CD14-positive monocyte (primary cell): ENCODE measurements at regions not wholly inside any gene's neighbourhood (a gene's known extent, or its start where the extent isn't known, plus 50 kb on each side); places are given as distances from the start of the nearest gene placed in this dataset.

ENCODE experiments used
- DNase-seq, 3 donors: peaks; one replicate each; pipeline ENCODE4 v3.0.0-alpha.2; 2011 to 2022
- H2AFZ ChIP-seq: 2 replicates; pipeline ENCODE4 v1.6.0; 2012; ENCODE audit warnings: mild to moderate bottlenecking, low read depth, low read length, inconsistent platforms; ENCODE audit not compliant: insufficient read depth, poor library complexity, severe bottlenecking
- H3K27ac ChIP-seq, 2 donors: 1 replicate in 1 of 2; 2 replicates in 1 of 2; pipeline ENCODE4 v1.5.1; 2012 to 2013; ENCODE audit warnings: low read length in 2 of 2, control low read depth in 1 of 2, inconsistent platforms in 1 of 2, low read depth in 1 of 2, mild to moderate bottlenecking in 1 of 2
- H3K27me3 ChIP-seq, 2 donors: one replicate each; pipeline versions ENCODE4 v1.6.0 to v1.6.1; 2011 to 2013; ENCODE audit warnings: low read length in 2 of 2; ENCODE audit not compliant: control insufficient read depth in 2 of 2, insufficient read depth in 2 of 2
- H3K36me3 ChIP-seq, 2 donors: replicated peaks in 1 of 2; 1 replicate in 1 of 2; 2 replicates in 1 of 2; pipeline versions ENCODE4 v1.5.1 to v1.6.1; 2012 to 2013; ENCODE audit warnings: low read length in 2 of 2, control low read depth in 1 of 2, inconsistent platforms in 1 of 2, mild to moderate bottlenecking in 1 of 2; ENCODE audit not compliant: insufficient read depth in 2 of 2, control insufficient read depth in 1 of 2
- H3K4me1 ChIP-seq, 2 donors: 1 replicate in 1 of 2; 2 replicates in 1 of 2; pipeline versions ENCODE4 v1.5.1 to v1.6.1; 2012 to 2013; ENCODE audit warnings: low read length in 2 of 2, control low read depth in 1 of 2, inconsistent platforms in 1 of 2, mild to moderate bottlenecking in 1 of 2, moderate library complexity in 1 of 2; ENCODE audit not compliant: insufficient read depth in 2 of 2, control insufficient read depth in 1 of 2
- H3K4me2 ChIP-seq: replicated peaks from 2 replicates; pipeline ENCODE3; 2012; ENCODE audit warnings: low read length, moderate library complexity, mild to moderate bottlenecking; ENCODE audit not compliant: poor library complexity, severe bottlenecking; ENCODE audit errors: extremely low read depth
- H3K4me3 ChIP-seq, 3 experiments: fragments of 200-600 bp in 1 of 3; sonication (generic) in 1 of 3; replicated peaks in 1 of 3; 1 replicate in 2 of 3; 2 replicates in 1 of 3; pipeline ENCODE4 v1.5.1; 2011 to 2013; ENCODE audit warnings: low read length in 3 of 3, mild to moderate bottlenecking in 3 of 3, control low read depth in 2 of 3, low read depth in 2 of 3, inconsistent platforms in 1 of 3, moderate library complexity in 1 of 3
- H3K79me2 ChIP-seq: 2 replicates; pipeline ENCODE4 v1.6.0; 2012; ENCODE audit warnings: mild to moderate bottlenecking, control low read depth, inconsistent platforms, low read length, moderate library complexity; ENCODE audit not compliant: insufficient read depth
- H3K9ac ChIP-seq: 2 replicates; pipeline ENCODE4 v1.6.0; 2017; ENCODE audit warnings: low read length, mild to moderate bottlenecking; ENCODE audit not compliant: insufficient read depth, poor library complexity, severe bottlenecking
- H3K9me3 ChIP-seq, 2 donors: replicated peaks in 1 of 2; 1 replicate in 1 of 2; 2 replicates in 1 of 2; pipeline versions ENCODE4 v1.5.1 to v1.6.1; 2012 to 2013; ENCODE audit warnings: low read length in 2 of 2, control low read depth in 1 of 2; ENCODE audit not compliant: control insufficient read depth in 1 of 2, insufficient read depth in 1 of 2
- H4K20me1 ChIP-seq: 2 replicates; pipeline ENCODE4 v1.6.0; 2012; ENCODE audit warnings: mild to moderate bottlenecking, low read length, control low read depth, moderate library complexity; ENCODE audit not compliant: insufficient read depth
- H3K27ac Mint-ChIP-seq, 7 donors: one replicate each; pipeline ENCODE4 v1.8.0; 2020; ENCODE audit warnings: mild to moderate bottlenecking in 7 of 7, mixed read lengths in 7 of 7, moderate library complexity in 6 of 7, inconsistent platforms in 2 of 7
- H3K27me3 Mint-ChIP-seq, 3 donors: one replicate each; pipeline ENCODE4 v1.8.0; 2021 to 2022; ENCODE audit warnings: low read depth in 3 of 3, mild to moderate bottlenecking in 3 of 3, mixed read lengths in 3 of 3, moderate library complexity in 3 of 3, inconsistent platforms in 1 of 3
- H3K36me3 Mint-ChIP-seq, 2 donors: one replicate each; pipeline ENCODE4 v1.8.0; 2020; ENCODE audit warnings: mixed read lengths in 2 of 2, inconsistent platforms in 1 of 2, mild to moderate bottlenecking in 1 of 2
- H3K4me1 Mint-ChIP-seq: one replicate; pipeline ENCODE4 v1.8.0; 2020; ENCODE audit warnings: mild to moderate bottlenecking, mixed read lengths
- H3K4me3 Mint-ChIP-seq, 2 donors: one replicate each; pipeline ENCODE4 v1.8.0; 2020; ENCODE audit warnings: mild to moderate bottlenecking in 2 of 2, mixed read lengths in 2 of 2, moderate library complexity in 1 of 2
- H3K9me3 Mint-ChIP-seq, 7 donors: one replicate each; pipeline ENCODE4 v1.8.0; 2020 to 2022; ENCODE audit warnings: mixed read lengths in 7 of 7, mild to moderate bottlenecking in 6 of 7, moderate library complexity in 6 of 7, inconsistent platforms in 2 of 7
- WGBS: methylation state at CpG from one replicate; pipeline ENCODE4 v1.1.5; 2013; ENCODE audit warnings: missing lambda C conversion rate; ENCODE audit not compliant: insufficient coverage; 5-methylcytosine and 5-hydroxymethylcytosine counted together
- intact Hi-C, 2 donors: fragments of 100-400 bp; cut with micrococcal nuclease; formaldehyde crosslinking; loops; one replicate each; pipeline versions ENCODE4 v1.15.0 to v1.15.1; 2023
- TF ChIP-seq, protein P1 (sequence below): fragments of 200-600 bp; IDR thresholded peaks from one replicate; pipeline ENCODE4 v1.8.0; 2022; ENCODE audit warnings: antibody characterized with exemption, mild to moderate bottlenecking

DNA sequence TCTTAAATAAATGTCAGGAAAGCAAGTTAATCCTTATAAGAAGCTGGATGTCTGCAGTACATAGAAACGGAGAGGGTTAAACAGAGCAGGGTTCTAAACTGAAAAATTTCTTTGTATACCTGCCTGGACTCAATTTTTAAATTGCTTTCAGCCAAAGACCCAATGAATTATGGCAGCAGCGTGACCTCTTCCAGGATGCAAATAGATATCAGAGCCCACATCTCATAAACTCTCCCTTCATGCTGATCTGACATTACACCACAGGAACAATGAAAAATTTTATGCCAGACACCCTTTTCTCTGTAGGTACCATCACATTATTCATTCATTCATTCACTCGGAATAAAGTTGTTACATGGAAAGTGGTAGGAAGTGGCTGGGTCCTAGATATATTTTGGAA is 236.4 kb downstream of the NUF2 start:
- 94% methylated on average over 2 of the region's 3 CpGs for WGBS
- no peaks in the 10 kb centered on the region for H3K4me1 ChIP-seq
- intact Hi-C loops = no loop called here
- no peaks in the 10 kb centered on the region for H3K9me3 ChIP-seq
- no peak overlapping the region for H3K9ac ChIP-seq
- Mint-ChIP-seq H3K27ac (no peak overlapping the region), H3K4me3 (no peak overlapping the region), H3K9me3 (peaks cover 0 to 1% (median 0%) of the 10 kb centered on the region in 7 donors), H3K27me3 (peaks cover 0 to 2% (median 0%) of the 10 kb centered on the region in 3 donors), H3K36me3 (no peaks in the 10 kb centered on the region), H3K4me1 (no peaks in the 10 kb centered on the region)
- H3K4me2 ChIP-seq = no peak overlapping the region
- TF ChIP-seq, protein P1, sequence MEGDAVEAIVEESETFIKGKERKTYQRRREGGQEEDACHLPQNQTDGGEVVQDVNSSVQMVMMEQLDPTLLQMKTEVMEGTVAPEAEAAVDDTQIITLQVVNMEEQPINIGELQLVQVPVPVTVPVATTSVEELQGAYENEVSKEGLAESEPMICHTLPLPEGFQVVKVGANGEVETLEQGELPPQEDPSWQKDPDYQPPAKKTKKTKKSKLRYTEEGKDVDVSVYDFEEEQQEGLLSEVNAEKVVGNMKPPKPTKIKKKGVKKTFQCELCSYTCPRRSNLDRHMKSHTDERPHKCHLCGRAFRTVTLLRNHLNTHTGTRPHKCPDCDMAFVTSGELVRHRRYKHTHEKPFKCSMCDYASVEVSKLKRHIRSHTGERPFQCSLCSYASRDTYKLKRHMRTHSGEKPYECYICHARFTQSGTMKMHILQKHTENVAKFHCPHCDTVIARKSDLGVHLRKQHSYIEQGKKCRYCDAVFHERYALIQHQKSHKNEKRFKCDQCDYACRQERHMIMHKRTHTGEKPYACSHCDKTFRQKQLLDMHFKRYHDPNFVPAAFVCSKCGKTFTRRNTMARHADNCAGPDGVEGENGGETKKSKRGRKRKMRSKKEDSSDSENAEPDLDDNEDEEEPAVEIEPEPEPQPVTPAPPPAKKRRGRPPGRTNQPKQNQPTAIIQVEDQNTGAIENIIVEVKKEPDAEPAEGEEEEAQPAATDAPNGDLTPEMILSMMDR = no peak
- no peaks in the 10 kb centered on the region for H3K27me3 ChIP-seq
- H3K4me3 ChIP-seq = no peak overlapping the region
- H4K20me1 ChIP-seq = no peaks in the 10 kb centered on the region
- H3K36me3 ChIP-seq = no peaks in the 10 kb centered on the region
- no peak overlapping the region for H3K27ac ChIP-seq
- no peaks in the 10 kb centered on the region for H3K79me2 ChIP-seq
- no peak for DNase-seq
- H2AFZ ChIP-seq = no peak overlapping the region

DNA sequence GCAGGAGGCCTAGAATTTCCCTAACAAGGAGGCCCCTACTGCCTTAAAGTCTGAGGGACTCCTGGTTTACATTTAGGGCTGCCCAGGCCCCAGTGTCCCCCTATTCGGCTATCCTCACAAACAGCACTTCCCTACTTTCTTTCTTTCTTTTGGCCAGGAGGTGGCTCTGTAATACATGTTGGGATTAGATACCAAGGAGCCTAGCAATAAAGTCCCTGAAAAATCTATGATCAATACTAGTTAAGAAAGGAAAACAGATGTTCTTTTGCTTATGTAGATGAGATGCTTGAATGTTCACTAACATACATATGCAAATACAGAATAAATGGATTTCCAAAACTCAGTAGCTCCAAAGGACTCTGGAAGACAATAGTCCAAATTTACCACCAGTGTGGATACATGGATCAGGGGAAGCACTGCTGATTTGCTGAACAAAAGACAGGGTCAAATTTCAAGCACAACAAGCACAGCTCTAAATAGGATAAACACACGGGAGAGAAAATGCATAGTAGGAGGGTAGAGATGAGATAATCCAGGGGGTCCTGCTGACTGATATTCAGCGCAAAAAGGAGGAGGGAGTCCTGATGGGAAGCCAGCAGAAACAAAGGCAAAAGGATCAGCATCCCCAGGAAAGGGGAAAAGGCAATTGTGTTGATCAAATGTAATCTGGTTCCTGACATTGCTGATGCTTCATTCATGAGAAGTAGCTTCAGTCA is 240.0 kb downstream of the NUF2 start:
- TF ChIP-seq, protein P1 = no peak
- intact Hi-C loops = no loop called here
- peaks cover 0 to 5% (median 0%) of the 10 kb centered on the region in 3 donors for H3K27me3 Mint-ChIP-seq

More for the DNA sequence above, 240.0 kb downstream of the NUF2 start:
- H4K20me1 ChIP-seq = no peaks in the 10 kb centered on the region
- Mint-ChIP-seq H3K4me1 (no peaks in the 10 kb centered on the region), H3K27ac (no peak overlapping the region), H3K4me3 (no peak overlapping the region), H3K9me3 (peaks cover 0 to 1% (median 0%) of the 10 kb centered on the region in 7 donors), H3K36me3 (no peaks in the 10 kb centered on the region)
- DNase-seq = no peak
- no peak overlapping the region for H2AFZ ChIP-seq
- H3K4me3 ChIP-seq = no peak overlapping the region
- no peaks in the 10 kb centered on the region for H3K79me2 ChIP-seq
- no peaks in the 10 kb centered on the region for H3K4me1 ChIP-seq
- H3K4me2 ChIP-seq = no peak overlapping the region
- no peak overlapping the region for H3K9ac ChIP-seq
- no peaks in the 10 kb centered on the region for H3K9me3 ChIP-seq
- 100% methylated on average over 1 of the region's 3 CpGs for WGBS
- no peak overlapping the region for H3K27ac ChIP-seq
- no peaks in the 10 kb centered on the region for H3K36me3 ChIP-seq
- H3K27me3 ChIP-seq = no peaks in the 10 kb centered on the region
